Activated T-cell treated with anti-CD3 and anti-CD28 coated beads, Interleukin-2, amount 50 U/mL, for 48 hours (primary cell): ENCODE measurements at regions not wholly inside any gene's neighbourhood (a gene's known extent, or its start where the extent isn't known, plus 50 kb on each side); places are given as distances from the start of the nearest gene placed in this dataset.
"Not testable (repeated sequence)": the region's sequence is repeated elsewhere in the genome, so short reads cannot be mapped to it uniquely, and the experiment has no call there.

Experiments used
- DNase-seq, 2 experiments: peaks; one replicate each; pipeline ENCODE4 v3.0.0-alpha.2; 2020

GRCh38 chr12:107144441-107144840, 51.1 kb upstream of the CRY1 start:
- DNase-seq, result no peak

GRCh38 chr12:107144990-107145389, 51.6 kb upstream of the CRY1 start:
- DNase-seq, result no peak

- no peak for DNase-seq
These were observed 52.0 kb upstream of the CRY1 start for GRCh38 chr12:107145397-107145796.

GRCh38 chr12:107148107-107148506, 54.8 kb upstream of the CRY1 start:
- no peak for DNase-seq

- no peak for DNase-seq
These were observed 59.0 kb upstream of the CRY1 start for GRCh38 chr12:107152315-107152714.

GRCh38 chr12:107159384-107159900, 66.1 kb upstream of the CRY1 start:
- no peak for DNase-seq

GRCh38 chr12:107163413-107163812, 70.1 kb upstream of the CRY1 start:
- no peak for DNase-seq

- DNase-seq, result no peak
These were observed 71.0 kb upstream of the CRY1 start for GRCh38 chr12:107164392-107164791.

- DNase-seq, result no peak
These were observed 72.2 kb upstream of the CRY1 start for GRCh38 chr12:107165581-107165980.

GRCh38 chr12:107167756-107168155, 74.4 kb upstream of the CRY1 start:
- no peak for DNase-seq

- no peak for DNase-seq
These were observed 75.9 kb upstream of the CRY1 start for GRCh38 chr12:107169200-107169599.

GRCh38 chr12:107178776-107179175, 85.4 kb upstream of the CRY1 start:
- no peak for DNase-seq

- no peak for DNase-seq
These were observed 86.5 kb upstream of the CRY1 start for GRCh38 chr12:107179871-107180270.

- DNase-seq, result no peak
These were observed 86.9 kb upstream of the CRY1 start for GRCh38 chr12:107180272-107180671.

- no peak for DNase-seq
These were observed 91.1 kb upstream of the CRY1 start for GRCh38 chr12:107184359-107184930.

- DNase-seq, result no peak
These were observed 103.3 kb upstream of the CRY1 start for GRCh38 chr12:107196681-107197080.

- no peak for DNase-seq
These were observed 107.0 kb upstream of the CRY1 start for GRCh38 chr12:107200394-107200793.

GRCh38 chr12:107207931-107208525, 114.7 kb upstream of the CRY1 start:
- no peak for DNase-seq

- not testable (repeated sequence) for DNase-seq
These were observed 116.4 kb upstream of the CRY1 start for GRCh38 chr12:107209700-107210099.

- DNase-seq, result peak; percentile 27 to 34
These were observed 121.0 kb upstream of the CRY1 start for GRCh38 chr12:107214373-107214773.

GRCh38 chr12:107216411-107216810, 123.1 kb upstream of the CRY1 start:
- DNase-seq, result not testable (repeated sequence)

GRCh38 chr12:107219301-107219700, 126.0 kb upstream of the CRY1 start:
- DNase-seq, result no peak

- no peak for DNase-seq
These were observed 128.6 kb upstream of the CRY1 start for GRCh38 chr12:107221913-107222312.

- DNase-seq, result no peak
These were observed 130.5 kb upstream of the CRY1 start for GRCh38 chr12:107223821-107224220.

- no peak for DNase-seq
These were observed 132.3 kb upstream of the CRY1 start for GRCh38 chr12:107225635-107226034.
